ENCODE measurements at regions not wholly inside any gene's neighbourhood (a gene's known extent, or its start where the extent isn't known, plus 50 kb on each side); places are given as distances from the start of the nearest gene placed in this dataset.

DNA sequence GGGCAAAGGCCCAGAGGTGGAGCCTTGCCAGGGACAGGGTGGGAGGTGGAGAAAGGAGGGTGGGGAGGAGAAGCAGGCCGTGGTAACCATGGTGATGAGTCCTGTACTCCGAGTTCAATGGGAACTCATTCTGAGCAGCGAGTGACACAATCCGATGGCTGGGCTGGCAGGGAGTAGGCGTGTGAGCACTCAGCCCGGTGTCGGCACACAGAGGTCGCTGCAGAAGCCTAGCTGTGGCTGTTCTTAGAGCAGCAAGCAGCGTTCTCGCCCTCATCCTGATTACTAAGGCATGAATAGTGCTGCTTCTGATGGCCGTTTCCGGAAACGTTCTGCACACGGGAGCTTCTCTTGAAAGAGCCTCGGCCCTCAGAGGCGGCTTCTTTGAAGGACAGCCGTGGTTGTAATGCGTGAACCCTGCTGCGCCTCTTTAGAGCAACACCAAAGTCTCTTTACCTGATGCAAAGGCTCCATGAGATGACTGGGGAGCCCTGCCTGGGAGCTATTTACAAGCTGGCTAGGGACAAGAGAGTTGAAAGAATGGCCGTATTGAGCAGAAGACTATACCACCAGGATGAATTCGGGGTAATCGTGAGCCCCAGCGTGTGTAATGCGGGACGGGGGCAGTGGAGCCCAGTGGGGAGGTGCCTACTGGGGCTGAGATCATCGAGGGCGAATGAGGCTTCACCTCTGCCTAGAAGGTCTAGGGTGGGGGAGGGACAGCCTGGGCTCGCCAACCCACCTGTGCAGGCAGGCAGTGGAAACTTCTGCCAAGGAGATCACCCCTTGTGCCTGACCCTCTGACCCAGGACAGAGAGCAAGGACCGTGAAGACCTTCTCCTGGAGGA lies 72.8 kb upstream of the PAX7 start:
- no peak for TF ChIP-seq EZH2 (IDR thresholded peaks at IDR 0.05; ENCODE audit: insufficient read depth, poor library complexity, severe bottlenecking)
- no peak for TF ChIP-seq EZH2phosphoT487 (IDR thresholded peaks at IDR 0.05; ENCODE audit: insufficient read depth, low read depth)

Data from GM23248 (cell line).